Keratinocyte (primary cell): ENCODE measurements at regions not wholly inside any gene's neighbourhood (a gene's known extent, or its start where the extent isn't known, plus 50 kb on each side); places are given as distances from the start of the nearest gene placed in this dataset.

Source experiments
- CTCF ChIP-seq, 3 experiments: IDR thresholded peaks in 1 of 3; conservative IDR thresholded peaks in 1 of 3; optimal IDR thresholded peaks in 1 of 3; 2 replicates in 2 of 3; 3 replicates in 1 of 3; pipeline versions ENCODE3 to v1.5.1; 2011; ENCODE audit warnings: low read length in 3 of 3, mild to moderate bottlenecking in 3 of 3, moderate library complexity in 2 of 3, control low read depth in 1 of 3, inconsistent platforms in 1 of 3; ENCODE audit not compliant: insufficient read depth in 2 of 3; ENCODE audit errors: extremely low read depth in 1 of 3
- EZH2 ChIP-seq: IDR thresholded peaks from one replicate; pipeline ENCODE4 v1.6.1; 2012; ENCODE audit warnings: inconsistent platforms, mild to moderate bottlenecking, low read length, moderate library complexity

GRCh38 chr9:104334549-104334948, 169.5 kb upstream of the OR13F1 start:
- TF ChIP-seq EZH2 = no peak
- no peak for TF ChIP-seq CTCF (optimal IDR thresholded peaks at IDR 0.05 in 1 of 3, IDR thresholded peaks at IDR 0.05 in 1 of 3, conservative IDR thresholded peaks at IDR 0.05 in 1 of 3; ENCODE audit: extremely low read depth in 1 of 3, insufficient read depth in 2 of 3, low read length in 3 of 3)
